ENCODE measurements at regions not wholly inside any gene's neighbourhood (a gene's known extent, or its start where the extent isn't known, plus 50 kb on each side); places are given as distances from the start of the nearest gene placed in this dataset.

GRCh38 chr2:56757884-56758545 lies 574.2 kb downstream of the CCDC85A start:
- no peak for TF ChIP-seq EZH2 (IDR thresholded peaks at IDR 0.05)
- TF ChIP-seq POLR2AphosphoS5 (IDR thresholded peaks at IDR 0.05; ENCODE audit: borderline replicate concordance, low read depth, low read length) = no peak
- TF ChIP-seq FOXP2 (optimal IDR thresholded peaks at IDR 0.05; ENCODE audit: control extremely low read depth, extremely low read length, insufficient read depth) = no peak
